ENCODE measurements at regions not wholly inside any gene's neighbourhood (a gene's known extent, or its start where the extent isn't known, plus 50 kb on each side); places are given as distances from the start of the nearest gene placed in this dataset.
"Not testable (repeated sequence)": the region's sequence is repeated elsewhere in the genome, so short reads cannot be mapped to it uniquely, and the experiment has no call there.

DNA sequence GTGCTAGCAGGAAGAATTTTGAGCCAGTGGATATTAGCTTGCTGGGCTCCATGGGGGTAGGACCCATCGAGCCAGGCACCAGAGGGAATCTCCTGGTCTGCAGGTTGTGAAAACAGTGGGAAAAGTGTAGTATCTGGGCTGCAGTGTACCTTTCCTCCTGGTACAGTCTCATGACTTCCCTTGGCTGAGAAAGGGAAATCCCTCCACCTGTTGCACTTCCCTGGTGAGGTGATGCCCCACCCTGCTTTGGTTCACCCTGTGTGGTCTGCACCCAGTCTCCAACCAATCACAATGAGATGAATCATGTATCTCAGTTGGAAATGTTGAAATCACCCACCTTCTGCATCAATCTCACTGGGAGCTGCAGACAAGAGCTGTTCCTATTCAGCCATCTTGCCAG lies 341.4 kb upstream of the IRS4 start:
- no peak overlapping the region for H3K9ac ChIP-seq (ENCODE audit: extremely low read depth, insufficient read length, low read length)
- no peak overlapping the region for H3K14ac ChIP-seq (ENCODE audit: insufficient read depth, low read length)
- no peak overlapping the region for H4K5ac ChIP-seq (ENCODE audit: insufficient read length, low read depth, low read length)
- 0 out of 7 replicates have a peak overlapping the region, but pooled peaks of 1 of the 3 experiments have one; percentile 60 for H3K27ac Mint-ChIP-seq
- H3K23ac ChIP-seq (ENCODE audit: insufficient read length, low read depth, low read length): no peak overlapping the region
- no peak overlapping the region for H4K8ac ChIP-seq (replicated peaks; ENCODE audit: insufficient read length, low read depth, low read length)
- no peaks in the 10 kb centered on the region for H3K79me2 ChIP-seq (ENCODE audit: insufficient read depth, low read length)
- H3K27me3 ChIP-seq (ENCODE audit: insufficient read depth, low read length): no peaks in the 10 kb centered on the region
- H3K27ac ChIP-seq (ENCODE audit: insufficient read length, low read depth, low read length): no peak overlapping the region
- H3K9me3 Mint-ChIP-seq: peaks cover 17 to 29% of the 10 kb centered on the region in 2 experiments
- H3K4me2 ChIP-seq (ENCODE audit: insufficient read depth, insufficient read length, low read length): no peak overlapping the region
- H2BK5ac ChIP-seq (ENCODE audit: insufficient read length, low read length): no peak overlapping the region
- no peaks in the 10 kb centered on the region for H3K4me1 Mint-ChIP-seq
- H3K27me3 Mint-ChIP-seq (ENCODE audit: low read depth): no peaks in the 10 kb centered on the region
- TF ChIP-seq, protein P1, sequence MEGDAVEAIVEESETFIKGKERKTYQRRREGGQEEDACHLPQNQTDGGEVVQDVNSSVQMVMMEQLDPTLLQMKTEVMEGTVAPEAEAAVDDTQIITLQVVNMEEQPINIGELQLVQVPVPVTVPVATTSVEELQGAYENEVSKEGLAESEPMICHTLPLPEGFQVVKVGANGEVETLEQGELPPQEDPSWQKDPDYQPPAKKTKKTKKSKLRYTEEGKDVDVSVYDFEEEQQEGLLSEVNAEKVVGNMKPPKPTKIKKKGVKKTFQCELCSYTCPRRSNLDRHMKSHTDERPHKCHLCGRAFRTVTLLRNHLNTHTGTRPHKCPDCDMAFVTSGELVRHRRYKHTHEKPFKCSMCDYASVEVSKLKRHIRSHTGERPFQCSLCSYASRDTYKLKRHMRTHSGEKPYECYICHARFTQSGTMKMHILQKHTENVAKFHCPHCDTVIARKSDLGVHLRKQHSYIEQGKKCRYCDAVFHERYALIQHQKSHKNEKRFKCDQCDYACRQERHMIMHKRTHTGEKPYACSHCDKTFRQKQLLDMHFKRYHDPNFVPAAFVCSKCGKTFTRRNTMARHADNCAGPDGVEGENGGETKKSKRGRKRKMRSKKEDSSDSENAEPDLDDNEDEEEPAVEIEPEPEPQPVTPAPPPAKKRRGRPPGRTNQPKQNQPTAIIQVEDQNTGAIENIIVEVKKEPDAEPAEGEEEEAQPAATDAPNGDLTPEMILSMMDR (conservative IDR thresholded peaks at IDR 0.05): no peak
- H2BK120ac ChIP-seq (ENCODE audit: low read depth, low read length, poor library complexity, severe bottlenecking): no peak overlapping the region
- H3K79me1 ChIP-seq (ENCODE audit: insufficient read depth, low read depth, low read length, poor library complexity, severe bottlenecking): no peaks in the 10 kb centered on the region
- no peaks in the 10 kb centered on the region for H3K9me3 ChIP-seq (ENCODE audit: control insufficient read depth, low read depth, low read length)
- no peak overlapping the region for H2AFZ ChIP-seq (ENCODE audit: low read length)
- no peak overlapping the region for H4K91ac ChIP-seq (ENCODE audit: insufficient read length, low read depth, low read length)
- no peak overlapping the region for H2BK15ac ChIP-seq (ENCODE audit: low read depth, low read length)
- no peak for DNase-seq
- no CpG with 5 or more reads among the region's 1 CpG for WGBS (ENCODE audit: extremely low coverage, insufficient read length, low lambda C conversion rate)
- no peak overlapping the region for H3K56ac ChIP-seq (ENCODE audit: insufficient read length, low read depth, low read length)
- no peak overlapping the region for H3K4ac ChIP-seq (ENCODE audit: low read depth, low read length)
- H3K36me3 Mint-ChIP-seq (ENCODE audit: insufficient read depth in 1 of 3, low read depth in 3 of 3): peaks cover 6 to 16% (median 9%) of the 10 kb centered on the region in 3 experiments; a peak in 6 of 7 replicates
- no peak overlapping the region for H2BK20ac ChIP-seq (ENCODE audit: low read depth, low read length, poor library complexity, severe bottlenecking)
- H4K20me1 ChIP-seq (ENCODE audit: control insufficient read depth, insufficient read depth, insufficient read length): no peaks in the 10 kb centered on the region
- H3K18ac ChIP-seq (ENCODE audit: insufficient read length, low read depth, low read length): no peak overlapping the region
- no peaks in the 10 kb centered on the region for H3K4me1 ChIP-seq (ENCODE audit: insufficient read depth, low read length)
- H2AK5ac ChIP-seq (ENCODE audit: insufficient read length, low read length): no peak overlapping the region
- H3K23me2 ChIP-seq (ENCODE audit: insufficient read length, low read depth, low read length, poor library complexity, severe bottlenecking): no peaks in the 10 kb centered on the region
- H3K4me3 Mint-ChIP-seq: no peak overlapping the region
- H2BK12ac ChIP-seq (ENCODE audit: insufficient read length, low read depth, low read length): no peak overlapping the region
- no peak overlapping the region for H3T11ph ChIP-seq (ENCODE audit: low read length)

DNA sequence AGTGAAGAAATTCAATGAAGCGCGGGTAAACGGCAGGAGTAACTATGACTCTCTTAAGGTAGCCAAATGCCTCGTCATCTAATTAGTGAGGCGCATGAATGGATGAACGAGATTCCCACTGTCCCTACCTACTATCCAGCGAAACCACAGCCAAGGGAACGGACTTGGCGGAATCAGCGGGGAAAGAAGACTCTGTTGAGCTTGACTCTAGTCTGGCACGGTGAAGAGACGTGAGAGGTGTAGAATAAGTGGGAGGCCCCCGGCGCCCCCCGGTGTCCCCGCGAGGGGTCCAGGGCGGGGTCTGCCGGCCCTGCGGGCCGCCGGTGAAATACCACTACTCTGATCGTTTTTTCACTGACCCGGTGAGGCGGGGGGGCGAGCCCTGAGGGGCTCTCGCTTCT lies 317.8 kb upstream of the IRS4 start:
- H3K9me3 ChIP-seq (ENCODE audit: control insufficient read depth, low read depth, low read length); H3K14ac ChIP-seq (ENCODE audit: insufficient read depth, low read length); H3K9ac ChIP-seq (ENCODE audit: extremely low read depth, insufficient read length, low read length); H4K8ac ChIP-seq (replicated peaks; ENCODE audit: insufficient read length, low read depth, low read length); DNase-seq; H3K18ac ChIP-seq (ENCODE audit: insufficient read length, low read depth, low read length); H2BK15ac ChIP-seq (ENCODE audit: low read depth, low read length); H2BK120ac ChIP-seq (ENCODE audit: low read depth, low read length, poor library complexity, severe bottlenecking); H4K20me1 ChIP-seq (ENCODE audit: control insufficient read depth, insufficient read depth, insufficient read length); H4K91ac ChIP-seq (ENCODE audit: insufficient read length, low read depth, low read length); H3K23ac ChIP-seq (ENCODE audit: insufficient read length, low read depth, low read length); H3K4ac ChIP-seq (ENCODE audit: low read depth, low read length); H3K4me1 Mint-ChIP-seq; H3K27ac ChIP-seq (ENCODE audit: insufficient read length, low read depth, low read length); H2AK5ac ChIP-seq (ENCODE audit: insufficient read length, low read length); H2BK5ac ChIP-seq (ENCODE audit: insufficient read length, low read length); H3K4me3 Mint-ChIP-seq; H2AFZ ChIP-seq (ENCODE audit: low read length); H4K5ac ChIP-seq (ENCODE audit: insufficient read length, low read depth, low read length); H3K79me2 ChIP-seq (ENCODE audit: insufficient read depth, low read length); H3K79me1 ChIP-seq (ENCODE audit: insufficient read depth, low read depth, low read length, poor library complexity, severe bottlenecking); H3T11ph ChIP-seq (ENCODE audit: low read length); H3K27ac Mint-ChIP-seq; H3K27me3 Mint-ChIP-seq (ENCODE audit: low read depth); H2BK12ac ChIP-seq (ENCODE audit: insufficient read length, low read depth, low read length); H2BK20ac ChIP-seq (ENCODE audit: low read depth, low read length, poor library complexity, severe bottlenecking); H3K56ac ChIP-seq (ENCODE audit: insufficient read length, low read depth, low read length); H3K4me2 ChIP-seq (ENCODE audit: insufficient read depth, insufficient read length, low read length); H3K23me2 ChIP-seq (ENCODE audit: insufficient read length, low read depth, low read length, poor library complexity, severe bottlenecking); H3K4me1 ChIP-seq (ENCODE audit: insufficient read depth, low read length); H3K27me3 ChIP-seq (ENCODE audit: insufficient read depth, low read length): not testable (repeated sequence)
- peaks cover 11% of the 10 kb centered on the region in 2 experiments; a peak in 4 of 5 replicates for H3K9me3 Mint-ChIP-seq
- WGBS (ENCODE audit: extremely low coverage, insufficient read length, low lambda C conversion rate): no CpG with 5 or more reads among the region's 27 CpGs
- H3K36me3 Mint-ChIP-seq (ENCODE audit: insufficient read depth in 1 of 3, low read depth in 3 of 3): peaks cover 2 to 12% (median 8%) of the 10 kb centered on the region in 3 experiments; a peak in 5 of 7 replicates
